Epidermal melanocyte (primary cell): ENCODE measurements at regions not wholly inside any gene's neighbourhood (a gene's known extent, or its start where the extent isn't known, plus 50 kb on each side); places are given as distances from the start of the nearest gene placed in this dataset.
A peak's percentile ranks its signal among the peaks of the same experiment; 100 is the strongest.
"Not testable (repeated sequence)": the region's sequence is repeated elsewhere in the genome, so short reads cannot be mapped to it uniquely, and the experiment has no call there.

Source experiments
- DNase-seq: peaks from one replicate; pipeline ENCODE4 v3.0.0; 2011; ENCODE audit warnings: low spot score; ENCODE audit not compliant: insufficient read length

- no peak for DNase-seq
Observed at GRCh38 chr3:4071481-4072184, 231.5 kb upstream of the SETMAR start.

- not testable (repeated sequence) for DNase-seq
Observed at GRCh38 chr3:4077278-4077677, 225.9 kb upstream of the SETMAR start.

GRCh38 chr3:4077950-4078349 lies 225.2 kb upstream of the SETMAR start:
- DNase-seq = no peak

GRCh38 chr3:4078903-4079302 lies 224.3 kb upstream of the SETMAR start:
- DNase-seq = no peak

- DNase-seq = no peak
Observed at GRCh38 chr3:4079339-4080195, 223.6 kb upstream of the SETMAR start.

GRCh38 chr3:4083225-4084015 lies 219.7 kb upstream of the SETMAR start:
- DNase-seq = no peak

GRCh38 chr3:4084271-4084670 lies 218.9 kb upstream of the SETMAR start:
- DNase-seq = no peak

- not testable (repeated sequence) for DNase-seq
Observed at GRCh38 chr3:4086662-4087061, 216.5 kb upstream of the SETMAR start.

GRCh38 chr3:4091786-4092185 lies 211.4 kb upstream of the SETMAR start:
- no peak for DNase-seq

- no peak for DNase-seq
Observed at GRCh38 chr3:4097801-4098200, 205.4 kb upstream of the SETMAR start.

GRCh38 chr3:4099607-4100006 lies 203.6 kb upstream of the SETMAR start:
- no peak for DNase-seq

- no peak for DNase-seq
Observed at GRCh38 chr3:4107430-4107829, 195.7 kb upstream of the SETMAR start.

- no peak for DNase-seq
Observed at GRCh38 chr3:4113811-4114522, 189.2 kb upstream of the SETMAR start.

GRCh38 chr3:4119119-4119518 lies 184.1 kb upstream of the SETMAR start:
- DNase-seq = no peak

GRCh38 chr3:4125576-4125975 lies 177.6 kb upstream of the SETMAR start:
- no peak for DNase-seq

GRCh38 chr3:4138150-4138785 lies 164.9 kb upstream of the SETMAR start:
- no peak for DNase-seq

GRCh38 chr3:4138786-4139431 lies 164.3 kb upstream of the SETMAR start:
- no peak for DNase-seq

- peak; percentile 28 for DNase-seq
Observed at GRCh38 chr3:4139462-4140140, 163.6 kb upstream of the SETMAR start.

GRCh38 chr3:4140921-4141320 lies 162.2 kb upstream of the SETMAR start:
- peak; percentile 18 for DNase-seq
